ENCODE measurements at regions not wholly inside any gene's neighbourhood (a gene's known extent, or its start where the extent isn't known, plus 50 kb on each side); places are given as distances from the start of the nearest gene placed in this dataset.
"Not testable (repeated sequence)": the region's sequence is repeated elsewhere in the genome, so short reads cannot be mapped to it uniquely, and the experiment has no call there.

- no peaks in the 10 kb centered on the region for H3K9me3 Mint-ChIP-seq
- H3K27me3 Mint-ChIP-seq (ENCODE audit: low read depth): peaks cover 8% of the 10 kb centered on the region
- DNase-seq (ENCODE audit: low spot score): no peak
- no peaks in the 10 kb centered on the region for H3K4me1 Mint-ChIP-seq (ENCODE audit: low read depth)
- no peak overlapping the region for H3K4me3 Mint-ChIP-seq
- no peaks in the 10 kb centered on the region for H3K36me3 Mint-ChIP-seq (ENCODE audit: low read depth)
- no peak overlapping the region for H3K27ac Mint-ChIP-seq
These were observed 126.9 kb downstream of the MATN1 start for GRCh38 chr1:30596470-30596869.

GRCh38 chr1:30589083-30589482 lies 134.3 kb downstream of the MATN1 start:
- no peaks in the 10 kb centered on the region for H3K4me1 Mint-ChIP-seq (ENCODE audit: low read depth)
- DNase-seq (ENCODE audit: low spot score): no peak
- no peak overlapping the region for H3K27ac Mint-ChIP-seq
- H3K9me3 Mint-ChIP-seq: no peaks in the 10 kb centered on the region
- H3K36me3 Mint-ChIP-seq (ENCODE audit: low read depth): no peaks in the 10 kb centered on the region
- peaks cover 9% of the 10 kb centered on the region for H3K27me3 Mint-ChIP-seq (ENCODE audit: low read depth)
- H3K4me3 Mint-ChIP-seq: no peak overlapping the region

- Mint-ChIP-seq H3K36me3 (ENCODE audit: low read depth) (no peaks in the 10 kb centered on the region), H3K4me3 (no peak overlapping the region), H3K27ac (no peak overlapping the region), H3K9me3 (peaks cover under 1% of the 10 kb centered on the region), H3K4me1 (ENCODE audit: low read depth) (no peaks in the 10 kb centered on the region), H3K27me3 (ENCODE audit: low read depth) (peaks cover 7% of the 10 kb centered on the region)
- DNase-seq (ENCODE audit: low spot score): no peak
These were observed 134.9 kb downstream of the MATN1 start for GRCh38 chr1:30588311-30589073.

GRCh38 chr1:30586671-30587070 lies 136.7 kb downstream of the MATN1 start:
- no peaks in the 10 kb centered on the region for H3K36me3 Mint-ChIP-seq (ENCODE audit: low read depth)
- no peak for DNase-seq (ENCODE audit: low spot score)
- H3K27me3 Mint-ChIP-seq (ENCODE audit: low read depth): peaks cover 4% of the 10 kb centered on the region
- no peaks in the 10 kb centered on the region for H3K4me1 Mint-ChIP-seq (ENCODE audit: low read depth)
- H3K4me3 Mint-ChIP-seq: no peak overlapping the region
- H3K27ac Mint-ChIP-seq: no peak overlapping the region
- H3K9me3 Mint-ChIP-seq: peaks cover 8% of the 10 kb centered on the region

GRCh38 chr1:30579580-30579979 lies 143.8 kb downstream of the MATN1 start:
- H3K27ac Mint-ChIP-seq: no peak overlapping the region
- H3K36me3 Mint-ChIP-seq (ENCODE audit: low read depth): no peaks in the 10 kb centered on the region
- no peaks in the 10 kb centered on the region for H3K27me3 Mint-ChIP-seq (ENCODE audit: low read depth)
- H3K4me1 Mint-ChIP-seq (ENCODE audit: low read depth): no peaks in the 10 kb centered on the region
- no peak overlapping the region for H3K4me3 Mint-ChIP-seq
- no peak for DNase-seq (ENCODE audit: low spot score)
- peaks cover 8% of the 10 kb centered on the region for H3K9me3 Mint-ChIP-seq

- no peak for DNase-seq (ENCODE audit: low spot score)
These were observed 148.3 kb downstream of the MATN1 start for GRCh38 chr1:30575066-30575465.

GRCh38 chr1:30572192-30572591 lies 151.2 kb downstream of the MATN1 start:
- Mint-ChIP-seq H3K27ac (no peak overlapping the region), H3K4me3 (no peak overlapping the region), H3K4me1 (ENCODE audit: low read depth) (no peaks in the 10 kb centered on the region), H3K36me3 (ENCODE audit: low read depth) (no peaks in the 10 kb centered on the region), H3K27me3 (ENCODE audit: low read depth) (no peaks in the 10 kb centered on the region), H3K9me3 (no peaks in the 10 kb centered on the region)
- no peak for DNase-seq (ENCODE audit: low spot score)

More at GRCh38 chr1:30575066-30575465, 148.3 kb downstream of the MATN1 start:
- Mint-ChIP-seq H3K9me3 (no peaks in the 10 kb centered on the region), H3K4me3 (no peak overlapping the region), H3K27me3 (ENCODE audit: low read depth) (no peaks in the 10 kb centered on the region), H3K27ac (no peak overlapping the region), H3K4me1 (ENCODE audit: low read depth) (no peaks in the 10 kb centered on the region), H3K36me3 (ENCODE audit: low read depth) (no peaks in the 10 kb centered on the region)

- Mint-ChIP-seq H3K9me3 (no peaks in the 10 kb centered on the region), H3K36me3 (ENCODE audit: low read depth) (no peaks in the 10 kb centered on the region), H3K4me3 (no peak overlapping the region), H3K27ac (no peak overlapping the region), H3K27me3 (ENCODE audit: low read depth) (no peaks in the 10 kb centered on the region), H3K4me1 (ENCODE audit: low read depth) (no peaks in the 10 kb centered on the region)
- no peak for DNase-seq (ENCODE audit: low spot score)
These were observed 152.0 kb downstream of the MATN1 start for GRCh38 chr1:30571380-30571779.

GRCh38 chr1:30569384-30569783 lies 154.0 kb downstream of the MATN1 start:
- no peaks in the 10 kb centered on the region for H3K9me3 Mint-ChIP-seq
- H3K4me3 Mint-ChIP-seq: no peak overlapping the region
- DNase-seq (ENCODE audit: low spot score): no peak
- no peak overlapping the region for H3K27ac Mint-ChIP-seq
- H3K4me1 Mint-ChIP-seq (ENCODE audit: low read depth): no peaks in the 10 kb centered on the region
- no peaks in the 10 kb centered on the region for H3K27me3 Mint-ChIP-seq (ENCODE audit: low read depth)
- no peaks in the 10 kb centered on the region for H3K36me3 Mint-ChIP-seq (ENCODE audit: low read depth)

- Mint-ChIP-seq H3K9me3 (peaks cover 19% of the 10 kb centered on the region), H3K36me3 (ENCODE audit: low read depth) (no peaks in the 10 kb centered on the region), H3K4me3 (no peak overlapping the region), H3K4me1 (ENCODE audit: low read depth) (no peaks in the 10 kb centered on the region), H3K27me3 (ENCODE audit: low read depth) (peaks cover 3% of the 10 kb centered on the region), H3K27ac (no peak overlapping the region)
- no peak for DNase-seq (ENCODE audit: low spot score)
These were observed 160.8 kb downstream of the MATN1 start for GRCh38 chr1:30562559-30562958.

- no peaks in the 10 kb centered on the region for H3K9me3 Mint-ChIP-seq
- no peaks in the 10 kb centered on the region for H3K27me3 Mint-ChIP-seq (ENCODE audit: low read depth)
- DNase-seq (ENCODE audit: low spot score): no peak
- H3K4me3 Mint-ChIP-seq: no peak overlapping the region
- no peak overlapping the region for H3K27ac Mint-ChIP-seq
- no peaks in the 10 kb centered on the region for H3K36me3 Mint-ChIP-seq (ENCODE audit: low read depth)
- H3K4me1 Mint-ChIP-seq (ENCODE audit: low read depth): no peaks in the 10 kb centered on the region
These were observed 171.8 kb downstream of the MATN1 start for GRCh38 chr1:30551603-30552002.

GRCh38 chr1:30550365-30551220 lies 172.8 kb downstream of the MATN1 start:
- no peak for DNase-seq (ENCODE audit: low spot score)
- no peaks in the 10 kb centered on the region for H3K36me3 Mint-ChIP-seq (ENCODE audit: low read depth)

GRCh38 chr1:30549872-30550271 lies 173.5 kb downstream of the MATN1 start:
- H3K4me3 Mint-ChIP-seq; H3K36me3 Mint-ChIP-seq (ENCODE audit: low read depth); H3K27me3 Mint-ChIP-seq (ENCODE audit: low read depth); H3K4me1 Mint-ChIP-seq (ENCODE audit: low read depth); H3K27ac Mint-ChIP-seq; H3K9me3 Mint-ChIP-seq; DNase-seq (ENCODE audit: low spot score): not testable (repeated sequence)

More at GRCh38 chr1:30550365-30551220, 172.8 kb downstream of the MATN1 start:
- H3K27ac Mint-ChIP-seq: no peak overlapping the region
- no peak overlapping the region for H3K4me3 Mint-ChIP-seq
- no peaks in the 10 kb centered on the region for H3K27me3 Mint-ChIP-seq (ENCODE audit: low read depth)
- H3K4me1 Mint-ChIP-seq (ENCODE audit: low read depth): no peaks in the 10 kb centered on the region
- H3K9me3 Mint-ChIP-seq: no peaks in the 10 kb centered on the region

GRCh38 chr1:30548294-30548693 lies 175.1 kb downstream of the MATN1 start:
- Mint-ChIP-seq H3K27me3 (ENCODE audit: low read depth) (no peaks in the 10 kb centered on the region), H3K4me3 (no peak overlapping the region), H3K4me1 (ENCODE audit: low read depth) (no peaks in the 10 kb centered on the region), H3K9me3 (no peaks in the 10 kb centered on the region), H3K27ac (no peak overlapping the region), H3K36me3 (ENCODE audit: low read depth) (no peaks in the 10 kb centered on the region)
- no peak for DNase-seq (ENCODE audit: low spot score)
